ENCODE measurements at regions not wholly inside any gene's neighbourhood (a gene's known extent, or its start where the extent isn't known, plus 50 kb on each side); places are given as distances from the start of the nearest gene placed in this dataset.

DNA sequence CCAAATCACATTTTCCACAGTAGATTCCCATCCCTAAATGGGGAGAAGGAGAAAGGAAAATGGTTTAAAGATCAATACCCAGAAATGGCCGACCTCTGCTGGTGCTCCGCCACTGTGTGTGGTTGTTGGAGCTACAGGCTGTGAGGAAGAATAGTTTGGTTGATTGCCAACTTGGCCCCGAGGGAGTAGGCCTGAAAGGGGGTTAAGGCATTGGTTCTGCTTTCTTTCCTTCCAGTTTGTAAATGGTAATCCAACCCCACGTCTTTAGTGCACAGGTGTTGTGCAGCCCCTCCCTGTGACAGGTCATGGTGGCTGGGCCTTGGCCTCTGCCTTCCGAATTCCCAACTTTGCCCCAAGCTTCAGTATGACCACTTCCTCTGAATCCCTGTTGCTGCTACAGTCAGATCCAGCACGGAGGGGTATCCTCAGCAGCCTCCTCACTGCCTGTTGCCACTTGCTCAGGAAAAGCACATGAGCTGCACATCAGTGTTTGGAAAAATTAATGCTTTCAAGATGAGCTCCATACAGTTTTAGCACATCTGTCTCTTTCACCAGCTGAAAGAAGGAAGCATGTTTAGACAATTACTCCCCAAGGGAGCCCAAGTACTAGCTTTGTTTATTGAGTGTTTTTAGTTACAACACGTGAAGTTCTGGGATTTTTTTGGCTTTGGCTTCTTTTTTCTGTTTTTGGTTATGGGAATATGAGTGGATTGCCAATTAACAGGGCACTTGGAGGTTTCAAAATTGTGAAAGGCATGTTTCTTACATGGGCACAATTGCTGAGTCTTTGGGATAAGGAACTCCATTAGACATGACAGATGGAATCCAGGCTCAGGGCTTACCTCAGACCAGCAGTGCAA, 92.3 kb upstream of the ROPN1 start:
- CTCF ChIA-PET: no interaction called here

DNA sequence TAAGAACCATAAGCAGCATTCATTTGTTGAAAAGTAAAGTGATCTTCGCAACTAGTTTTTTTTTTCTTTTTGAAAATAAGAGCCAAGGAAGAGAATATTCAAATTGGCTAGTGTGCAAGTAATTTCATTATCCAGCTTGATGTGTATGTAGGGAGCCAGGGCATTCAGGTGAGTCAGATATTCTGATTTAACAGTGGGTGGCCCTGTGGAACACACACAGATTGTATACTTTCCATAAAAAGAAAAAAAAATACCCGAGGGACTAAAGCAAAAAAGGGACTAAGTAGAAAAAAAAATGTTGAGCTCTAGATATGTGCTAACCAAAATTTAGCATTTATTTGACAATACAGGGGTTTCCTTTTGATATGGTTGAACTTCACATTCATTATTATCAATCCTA, 96.9 kb upstream of the ROPN1 start:
- Histone ChIP-seq H4K20me1 (ENCODE audit: insufficient read depth) (no peaks in the 10 kb centered on the region), H2AFZ (no peak overlapping the region), H3K4me1 (replicated peaks; ENCODE audit: insufficient read depth) (no peaks in the 10 kb centered on the region), H3K79me2 (ENCODE audit: low read depth) (no peaks in the 10 kb centered on the region), H3K9me2 (ENCODE audit: insufficient read depth) (no peaks in the 10 kb centered on the region), H3K4me3 (no peak overlapping the region), H3K36me3 (ENCODE audit: low read depth) (no peaks in the 10 kb centered on the region), H3F3A (ENCODE audit: insufficient read depth, low read depth) (no peaks in the 10 kb centered on the region), H3K9me3 (ENCODE audit: insufficient read depth, low read depth) (no peaks in the 10 kb centered on the region), H3K27me3 (ENCODE audit: insufficient read depth, low read depth) (peaks cover 60% of the 10 kb centered on the region), H3K27ac (no peak overlapping the region), H3K4me2 (no peak overlapping the region)
- POLR2A ChIA-PET (ENCODE audit: unreplicated experiment): no interaction called here
- TF ChIP-seq, protein P1, sequence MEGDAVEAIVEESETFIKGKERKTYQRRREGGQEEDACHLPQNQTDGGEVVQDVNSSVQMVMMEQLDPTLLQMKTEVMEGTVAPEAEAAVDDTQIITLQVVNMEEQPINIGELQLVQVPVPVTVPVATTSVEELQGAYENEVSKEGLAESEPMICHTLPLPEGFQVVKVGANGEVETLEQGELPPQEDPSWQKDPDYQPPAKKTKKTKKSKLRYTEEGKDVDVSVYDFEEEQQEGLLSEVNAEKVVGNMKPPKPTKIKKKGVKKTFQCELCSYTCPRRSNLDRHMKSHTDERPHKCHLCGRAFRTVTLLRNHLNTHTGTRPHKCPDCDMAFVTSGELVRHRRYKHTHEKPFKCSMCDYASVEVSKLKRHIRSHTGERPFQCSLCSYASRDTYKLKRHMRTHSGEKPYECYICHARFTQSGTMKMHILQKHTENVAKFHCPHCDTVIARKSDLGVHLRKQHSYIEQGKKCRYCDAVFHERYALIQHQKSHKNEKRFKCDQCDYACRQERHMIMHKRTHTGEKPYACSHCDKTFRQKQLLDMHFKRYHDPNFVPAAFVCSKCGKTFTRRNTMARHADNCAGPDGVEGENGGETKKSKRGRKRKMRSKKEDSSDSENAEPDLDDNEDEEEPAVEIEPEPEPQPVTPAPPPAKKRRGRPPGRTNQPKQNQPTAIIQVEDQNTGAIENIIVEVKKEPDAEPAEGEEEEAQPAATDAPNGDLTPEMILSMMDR (conservative IDR thresholded peaks at IDR 0.05): no peak
- no peak for TF ChIP-seq EZH2 (IDR thresholded peaks at IDR 0.05; ENCODE audit: low read depth)
- intact Hi-C loops (cut with micrococcal nuclease; ENCODE audit: unreplicated experiment): no loop called here
- BruUV-seq (replicated peaks): no TSS peak
- DNase-seq: no peak
- CTCF ChIA-PET: no interaction called here

More for the DNA sequence above, 92.3 kb upstream of the ROPN1 start:
- no TSS peak for BruUV-seq (replicated peaks)
- no peaks in the 10 kb centered on the region for H3K79me2 ChIP-seq (ENCODE audit: low read depth)
- DNase-seq: no peak
- H2AFZ ChIP-seq: no peak overlapping the region
- POLR2A ChIA-PET (ENCODE audit: unreplicated experiment): interaction anchor here (1.0 kb wide), 1 partner anchor 452 kb away, joined by 3 read pairs; no protein-coding TSS in a partner anchor
- H4K20me1 ChIP-seq (ENCODE audit: insufficient read depth): no peaks in the 10 kb centered on the region
- no peak overlapping the region for H3K27ac ChIP-seq
- no peaks in the 10 kb centered on the region for H3K36me3 ChIP-seq (ENCODE audit: low read depth)
- H3K27me3 ChIP-seq (ENCODE audit: insufficient read depth, low read depth): peaks cover 54% of the 10 kb centered on the region
- no peak overlapping the region for H3K4me3 ChIP-seq
- H3F3A ChIP-seq (ENCODE audit: insufficient read depth, low read depth): no peaks in the 10 kb centered on the region
- intact Hi-C loops (cut with micrococcal nuclease; ENCODE audit: unreplicated experiment): loop anchor here (5.0 kb wide), 1 partner anchor 468 kb away; no protein-coding TSS in a partner anchor
- no peak overlapping the region for H3K4me2 ChIP-seq
- no peaks in the 10 kb centered on the region for H3K9me3 ChIP-seq (ENCODE audit: insufficient read depth, low read depth)
- H3K4me1 ChIP-seq (replicated peaks; ENCODE audit: insufficient read depth): no peaks in the 10 kb centered on the region
- TF ChIP-seq, protein P1 (conservative IDR thresholded peaks at IDR 0.05): no peak
- no peak for TF ChIP-seq EZH2 (IDR thresholded peaks at IDR 0.05; ENCODE audit: low read depth)
- no peaks in the 10 kb centered on the region for H3K9me2 ChIP-seq (ENCODE audit: insufficient read depth)

DNA sequence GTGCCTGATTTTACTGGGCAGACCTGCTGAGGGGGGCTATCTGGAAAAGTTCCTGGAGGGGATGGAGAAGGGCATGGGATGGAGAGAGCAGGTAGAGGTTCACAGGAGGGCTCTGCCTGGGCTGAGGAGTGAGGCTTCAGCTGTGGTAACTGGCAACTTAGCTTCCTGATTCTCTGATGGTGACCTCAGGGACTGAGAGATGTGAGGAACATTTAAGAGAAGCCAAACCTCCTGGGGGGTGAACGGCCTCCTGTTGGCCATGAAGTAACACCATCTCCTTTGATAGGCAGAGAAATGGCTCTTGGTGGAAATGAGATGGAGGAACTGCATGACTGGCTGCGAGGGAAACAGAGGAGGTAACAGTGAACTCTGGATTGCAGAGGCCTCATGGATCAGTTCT, 97.3 kb upstream of the ROPN1 start:
- Histone ChIP-seq H3K9me3 (ENCODE audit: insufficient read depth, low read depth) (no peaks in the 10 kb centered on the region), H3K27me3 (ENCODE audit: insufficient read depth, low read depth) (peaks cover 62% of the 10 kb centered on the region), H3K9me2 (ENCODE audit: insufficient read depth) (no peaks in the 10 kb centered on the region), H3K27ac (no peak overlapping the region), H3K4me1 (replicated peaks; ENCODE audit: insufficient read depth) (no peaks in the 10 kb centered on the region), H3F3A (ENCODE audit: insufficient read depth, low read depth) (no peaks in the 10 kb centered on the region), H3K36me3 (ENCODE audit: low read depth) (no peaks in the 10 kb centered on the region), H3K4me3 (no peak overlapping the region), H3K79me2 (ENCODE audit: low read depth) (no peaks in the 10 kb centered on the region), H3K4me2 (no peak overlapping the region), H4K20me1 (ENCODE audit: insufficient read depth) (no peaks in the 10 kb centered on the region), H2AFZ (no peak overlapping the region)
- no TSS peak for BruUV-seq (replicated peaks)
- POLR2A ChIA-PET (ENCODE audit: unreplicated experiment): no interaction called here
- CTCF ChIA-PET: no interaction called here
- intact Hi-C loops (cut with micrococcal nuclease; ENCODE audit: unreplicated experiment): no loop called here
- TF ChIP-seq EZH2 (IDR thresholded peaks at IDR 0.05; ENCODE audit: low read depth): no peak
- TF ChIP-seq, protein P1 (conservative IDR thresholded peaks at IDR 0.05): no peak
- DNase-seq: no peak
